SH-SY5Y (cell line): ENCODE measurements at regions not wholly inside any gene's neighbourhood (a gene's known extent, or its start where the extent isn't known, plus 50 kb on each side); places are given as distances from the start of the nearest gene placed in this dataset.

Source experiments
- GATA2 ChIP-seq: IDR thresholded peaks from 2 replicates; pipeline ENCODE4 v1.6.1; 2011; ENCODE audit warnings: mild to moderate bottlenecking, low read depth, low read length
- GATA3 ChIP-seq: IDR thresholded peaks from 2 replicates; pipeline ENCODE4 v1.6.1; 2011; ENCODE audit warnings: low read depth, mild to moderate bottlenecking, low read length, moderate library complexity

DNA sequence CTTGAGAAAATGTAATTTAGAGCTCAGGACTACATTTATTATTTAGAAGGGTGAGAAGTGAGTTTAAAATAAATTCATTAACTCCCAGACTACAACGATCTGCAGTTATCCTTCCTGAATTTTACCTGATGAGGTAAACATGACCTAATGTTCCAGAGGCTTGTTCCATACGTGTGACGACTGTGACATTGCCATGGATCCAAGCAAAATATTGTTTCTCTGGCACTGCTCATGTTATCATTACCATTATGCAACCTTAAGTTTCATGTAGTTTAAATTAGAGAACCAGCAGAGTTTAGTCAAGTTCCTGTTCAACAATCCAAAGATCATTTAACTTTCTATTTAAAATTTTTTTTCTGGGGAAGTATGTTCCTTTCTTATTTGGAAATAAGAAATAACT is 279.6 kb downstream of the KLF5 start:
- TF ChIP-seq GATA3 (no peak), GATA2 (no peak)
